ENCODE measurements at regions not wholly inside any gene's neighbourhood (a gene's known extent, or its start where the extent isn't known, plus 50 kb on each side); places are given as distances from the start of the nearest gene placed in this dataset.

- TF ChIP-seq POLR2AphosphoS5 (IDR thresholded peaks at IDR 0.05; ENCODE audit: low read depth, low read length) = no peak
- no peak for TF ChIP-seq TAF1 (IDR thresholded peaks at IDR 0.05; ENCODE audit: borderline replicate concordance, insufficient read depth, low read length)
- no peak for TF ChIP-seq SIN3A (IDR thresholded peaks at IDR 0.05; ENCODE audit: borderline replicate concordance, insufficient read depth, low read length)
- TF ChIP-seq FOXP2 (optimal IDR thresholded peaks at IDR 0.05; ENCODE audit: borderline replicate concordance, extremely low read depth, extremely low read length, insufficient read depth) = no peak
These were observed 53.5 kb downstream of the FOXD2 start for GRCh38 chr1:47491341-47491753.

- TF ChIP-seq TAF1 (IDR thresholded peaks at IDR 0.05; ENCODE audit: borderline replicate concordance, insufficient read depth, low read length) (no peak), SIN3A (IDR thresholded peaks at IDR 0.05; ENCODE audit: borderline replicate concordance, insufficient read depth, low read length) (no peak), POLR2AphosphoS5 (IDR thresholded peaks at IDR 0.05; ENCODE audit: low read depth, low read length) (no peak), REST (IDR thresholded peaks at IDR 0.05; ENCODE audit: insufficient read depth in 1 of 2, low read depth in 2 of 2, low read length in 2 of 2) (no peak), FOXP2 (optimal IDR thresholded peaks at IDR 0.05; ENCODE audit: borderline replicate concordance, extremely low read depth, extremely low read length, insufficient read depth) (no peak)
These were observed 57.4 kb downstream of the FOXD2 start for GRCh38 chr1:47495176-47495713.

- TF ChIP-seq FOXP2 (optimal IDR thresholded peaks at IDR 0.05; ENCODE audit: borderline replicate concordance, extremely low read depth, extremely low read length, insufficient read depth) = no peak
These were observed 60.7 kb downstream of the FOXD2 start for GRCh38 chr1:47498551-47498950.

GRCh38 chr1:47501069-47501468 lies 63.2 kb downstream of the FOXD2 start:
- TF ChIP-seq FOXP2 (optimal IDR thresholded peaks at IDR 0.05; ENCODE audit: borderline replicate concordance, extremely low read depth, extremely low read length, insufficient read depth) = no peak
- no peak for TF ChIP-seq SIN3A (IDR thresholded peaks at IDR 0.05; ENCODE audit: borderline replicate concordance, insufficient read depth, low read length)
- no peak for TF ChIP-seq TAF1 (IDR thresholded peaks at IDR 0.05; ENCODE audit: borderline replicate concordance, insufficient read depth, low read length)
- no peak for TF ChIP-seq POLR2AphosphoS5 (IDR thresholded peaks at IDR 0.05; ENCODE audit: low read depth, low read length)
- no peak for TF ChIP-seq REST (IDR thresholded peaks at IDR 0.05; ENCODE audit: insufficient read depth in 1 of 2, low read depth in 2 of 2, low read length in 2 of 2)

GRCh38 chr1:47502746-47503370 lies 65.0 kb downstream of the FOXD2 start:
- TF ChIP-seq SIN3A (IDR thresholded peaks at IDR 0.05; ENCODE audit: borderline replicate concordance, insufficient read depth, low read length) (no peak), FOXP2 (optimal IDR thresholded peaks at IDR 0.05; ENCODE audit: borderline replicate concordance, extremely low read depth, extremely low read length, insufficient read depth) (no peak), REST (IDR thresholded peaks at IDR 0.05; ENCODE audit: insufficient read depth in 1 of 2, low read depth in 2 of 2, low read length in 2 of 2) (no peak), POLR2AphosphoS5 (IDR thresholded peaks at IDR 0.05; ENCODE audit: low read depth, low read length) (no peak), TAF1 (IDR thresholded peaks at IDR 0.05; ENCODE audit: borderline replicate concordance, insufficient read depth, low read length) (no peak)

- no peak for TF ChIP-seq REST (IDR thresholded peaks at IDR 0.05; ENCODE audit: insufficient read depth in 1 of 2, low read depth in 2 of 2, low read length in 2 of 2)
- no peak for TF ChIP-seq SIN3A (IDR thresholded peaks at IDR 0.05; ENCODE audit: borderline replicate concordance, insufficient read depth, low read length)
- no peak for TF ChIP-seq TAF1 (IDR thresholded peaks at IDR 0.05; ENCODE audit: borderline replicate concordance, insufficient read depth, low read length)
- TF ChIP-seq POLR2AphosphoS5 (IDR thresholded peaks at IDR 0.05; ENCODE audit: low read depth, low read length) = no peak
- no peak for TF ChIP-seq FOXP2 (optimal IDR thresholded peaks at IDR 0.05; ENCODE audit: borderline replicate concordance, extremely low read depth, extremely low read length, insufficient read depth)
These were observed 67.4 kb downstream of the FOXD2 start for GRCh38 chr1:47505267-47505666.
